HepG2 (cell line): ENCODE measurements at regions not wholly inside any gene's neighbourhood (a gene's known extent, or its start where the extent isn't known, plus 50 kb on each side); places are given as distances from the start of the nearest gene placed in this dataset.

Source experiments
- BCL6 ChIP-seq: IDR thresholded peaks from 2 replicates; pipeline ENCODE4 v1.6.1; 2016; ENCODE audit warnings: missing genetic modification reagents, missing compliant biosample characterization
- CBX5 ChIP-seq: sonication (generic); formaldehyde crosslinking; IDR thresholded peaks from 2 replicates; pipeline ENCODE4 v1.4.0; 2020; ENCODE audit warnings: missing genetic modification reagents, borderline replicate concordance
- HCFC1 ChIP-seq: fragments of 150-350 bp; IDR thresholded peaks from 2 replicates; pipeline ENCODE4 v1.6.1; 2014; ENCODE audit warnings: low read depth, low read length
- KAT2B ChIP-seq: fragments of 150-350 bp; IDR thresholded peaks from 2 replicates; pipeline ENCODE4 v1.6.1; 2014; ENCODE audit warnings: low read depth, low read length, borderline replicate concordance
- NFE2L2 ChIP-seq: fragments of 150-350 bp; IDR thresholded peaks from 2 replicates; pipeline ENCODE4 v1.6.1; 2014; ENCODE audit warnings: low read length
- NKX3-1 ChIP-seq: sonication (generic); formaldehyde crosslinking; IDR thresholded peaks from 2 replicates; pipeline ENCODE4 v1.5.0; 2020; ENCODE audit warnings: missing genetic modification reagents
- POLR2AphosphoS2 ChIP-seq: IDR thresholded peaks from 2 replicates; pipeline ENCODE4 v1.6.1; 2011; ENCODE audit warnings: low read depth, low read length, improper control_type of control experiment
- RAD21 ChIP-seq: fragments of 450-650 bp; formaldehyde crosslinking; IDR thresholded peaks from 2 replicates; pipeline ENCODE4 v1.5.0; 2020; ENCODE audit warnings: mild to moderate bottlenecking
- RFX5 ChIP-seq: IDR thresholded peaks from 2 replicates; pipeline ENCODE4 v1.6.1; 2011; ENCODE audit warnings: low read depth, low read length, improper control_type of control experiment
- SOX13 ChIP-seq, 3 experiments: fragments of 450-650 bp in 1 of 3; sonication (generic) in 1 of 3; formaldehyde crosslinking in 1 of 3; IDR thresholded peaks in 2 of 3; conservative IDR thresholded peaks in 1 of 3; 2 replicates each; pipeline versions ENCODE4 v1.5.0 to v1.6.1; 2016 to 2020; ENCODE audit warnings: antibody characterized with exemption in 1 of 3, mild to moderate bottlenecking in 1 of 3, missing compliant biosample characterization in 1 of 3, missing genetic modification reagents in 1 of 3, moderate library complexity in 1 of 3
- SOX6 ChIP-seq, 2 experiments: fragments of 450-650 bp in 1 of 2; sonication (generic) in 1 of 2; formaldehyde crosslinking in 1 of 2; IDR thresholded peaks; 2 replicates each; pipeline versions ENCODE4 v1.4.0 to v1.6.1; 2017 to 2020; ENCODE audit warnings: antibody characterized with exemption in 1 of 2, mild to moderate bottlenecking in 1 of 2, missing genetic modification reagents in 1 of 2
- TCF7 ChIP-seq: sonication (generic); IDR thresholded peaks from 2 replicates; pipeline ENCODE4 v1.6.1; 2016; ENCODE audit warnings: antibody characterized with exemption, low read depth
- THYN1 ChIP-seq: sonication (generic); formaldehyde crosslinking; IDR thresholded peaks from 2 replicates; pipeline ENCODE4 v1.8.1; 2023; ENCODE audit warnings: low read depth, mild to moderate bottlenecking, moderate library complexity, missing genetic modification reagents, borderline replicate concordance
- TF ChIP-seq, protein P1 (sequence below): sonication (generic); formaldehyde crosslinking; IDR thresholded peaks from 2 replicates; pipeline ENCODE4 v1.5.0; 2020; ENCODE audit warnings: missing genetic modification reagents
- TF ChIP-seq, protein P2 (sequence below): sonication (generic); formaldehyde crosslinking; IDR thresholded peaks from 2 replicates; pipeline ENCODE4 v1.4.0; 2020; ENCODE audit warnings: missing genetic modification reagents
- TF ChIP-seq, protein P3 (sequence below): sonication (generic); formaldehyde crosslinking; IDR thresholded peaks from 2 replicates; pipeline ENCODE4 v1.4.0; 2020; ENCODE audit warnings: mild to moderate bottlenecking, missing genetic modification reagents, borderline replicate concordance
- TF ChIP-seq, protein P4 (sequence below): sonication (generic); formaldehyde crosslinking; IDR thresholded peaks from 2 replicates; pipeline ENCODE4 v1.4.0; 2020; ENCODE audit warnings: low read depth, missing genetic modification reagents
- TF ChIP-seq, protein P5 (sequence below): sonication (generic); formaldehyde crosslinking; IDR thresholded peaks from 2 replicates; pipeline ENCODE4 v1.5.1; 2020; ENCODE audit warnings: missing genetic modification reagents, mild to moderate bottlenecking, borderline replicate concordance
- TF ChIP-seq, protein P6 (sequence below): sonication (generic); formaldehyde crosslinking; IDR thresholded peaks from 2 replicates; pipeline ENCODE4 v1.9.0; 2021; ENCODE audit warnings: missing genetic modification reagents, borderline replicate concordance

DNA sequence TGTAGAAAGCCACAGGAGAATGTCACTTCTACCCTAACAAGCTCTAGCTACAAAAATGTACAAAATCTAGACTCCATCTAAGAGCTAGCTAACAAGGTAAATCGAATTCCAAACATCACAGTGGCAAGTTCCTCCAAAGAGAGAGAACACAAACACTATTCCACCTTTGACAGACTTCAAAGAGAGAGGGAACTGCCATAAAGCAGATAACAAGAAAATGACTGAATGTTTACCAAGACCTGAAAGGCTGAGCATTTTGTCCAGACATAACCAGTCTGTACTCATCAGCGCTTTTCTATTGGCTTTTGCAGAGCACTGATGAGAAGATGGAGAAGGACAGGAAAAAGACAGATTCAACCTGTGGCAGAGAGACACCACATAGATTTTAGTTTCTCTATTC, 1419.6 kb upstream of the ALCAM start (continued):
- TF ChIP-seq, protein P1, sequence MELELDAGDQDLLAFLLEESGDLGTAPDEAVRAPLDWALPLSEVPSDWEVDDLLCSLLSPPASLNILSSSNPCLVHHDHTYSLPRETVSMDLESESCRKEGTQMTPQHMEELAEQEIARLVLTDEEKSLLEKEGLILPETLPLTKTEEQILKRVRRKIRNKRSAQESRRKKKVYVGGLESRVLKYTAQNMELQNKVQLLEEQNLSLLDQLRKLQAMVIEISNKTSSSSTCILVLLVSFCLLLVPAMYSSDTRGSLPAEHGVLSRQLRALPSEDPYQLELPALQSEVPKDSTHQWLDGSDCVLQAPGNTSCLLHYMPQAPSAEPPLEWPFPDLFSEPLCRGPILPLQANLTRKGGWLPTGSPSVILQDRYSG (CRISPR knock-in tag) = no peak
- TF ChIP-seq HCFC1 = no peak
- TF ChIP-seq NKX3-1 (CRISPR knock-in tag) = no peak
- TF ChIP-seq, protein P2, sequence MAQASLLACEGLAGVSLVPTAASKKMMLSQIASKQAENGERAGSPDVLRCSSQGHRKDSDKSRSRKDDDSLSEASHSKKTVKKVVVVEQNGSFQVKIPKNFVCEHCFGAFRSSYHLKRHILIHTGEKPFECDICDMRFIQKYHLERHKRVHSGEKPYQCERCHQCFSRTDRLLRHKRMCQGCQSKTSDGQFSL (CRISPR knock-in tag) = no peak
- TF ChIP-seq, protein P3, sequence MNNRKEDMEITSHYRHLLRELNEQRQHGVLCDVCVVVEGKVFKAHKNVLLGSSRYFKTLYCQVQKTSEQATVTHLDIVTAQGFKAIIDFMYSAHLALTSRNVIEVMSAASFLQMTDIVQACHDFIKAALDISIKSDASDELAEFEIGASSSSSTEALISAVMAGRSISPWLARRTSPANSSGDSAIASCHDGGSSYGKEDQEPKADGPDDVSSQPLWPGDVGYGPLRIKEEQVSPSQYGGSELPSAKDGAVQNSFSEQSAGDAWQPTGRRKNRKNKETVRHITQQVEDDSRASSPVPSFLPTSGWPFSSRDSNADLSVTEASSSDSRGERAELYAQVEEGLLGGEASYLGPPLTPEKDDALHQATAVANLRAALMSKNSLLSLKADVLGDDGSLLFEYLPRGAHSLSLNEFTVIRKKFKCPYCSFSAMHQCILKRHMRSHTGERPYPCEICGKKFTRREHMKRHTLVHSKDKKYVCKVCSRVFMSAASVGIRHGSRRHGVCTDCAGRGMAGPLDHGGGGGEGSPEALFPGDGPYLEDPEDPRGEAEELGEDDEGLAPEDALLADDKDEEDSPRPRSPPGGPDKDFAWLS (CRISPR knock-in tag) = no peak
- TF ChIP-seq SOX6 (IDR thresholded peaks at IDR 0.05) = no peak
- peak; percentile 47; the same call in 1 of the 2 replicates for TF ChIP-seq SOX6 (CRISPR knock-in tag; IDR thresholded peaks at IDR 0.05)
- no peak for TF ChIP-seq KAT2B
- TF ChIP-seq RAD21 (CRISPR knock-in tag) = no peak
- no peak for TF ChIP-seq CBX5 (CRISPR knock-in tag)
- no peak for TF ChIP-seq THYN1 (CRISPR knock-in tag)
- peak; percentile 68; the same call in 1 of the 2 replicates for TF ChIP-seq TCF7
- TF ChIP-seq NFE2L2 = no peak
- TF ChIP-seq, protein P4, sequence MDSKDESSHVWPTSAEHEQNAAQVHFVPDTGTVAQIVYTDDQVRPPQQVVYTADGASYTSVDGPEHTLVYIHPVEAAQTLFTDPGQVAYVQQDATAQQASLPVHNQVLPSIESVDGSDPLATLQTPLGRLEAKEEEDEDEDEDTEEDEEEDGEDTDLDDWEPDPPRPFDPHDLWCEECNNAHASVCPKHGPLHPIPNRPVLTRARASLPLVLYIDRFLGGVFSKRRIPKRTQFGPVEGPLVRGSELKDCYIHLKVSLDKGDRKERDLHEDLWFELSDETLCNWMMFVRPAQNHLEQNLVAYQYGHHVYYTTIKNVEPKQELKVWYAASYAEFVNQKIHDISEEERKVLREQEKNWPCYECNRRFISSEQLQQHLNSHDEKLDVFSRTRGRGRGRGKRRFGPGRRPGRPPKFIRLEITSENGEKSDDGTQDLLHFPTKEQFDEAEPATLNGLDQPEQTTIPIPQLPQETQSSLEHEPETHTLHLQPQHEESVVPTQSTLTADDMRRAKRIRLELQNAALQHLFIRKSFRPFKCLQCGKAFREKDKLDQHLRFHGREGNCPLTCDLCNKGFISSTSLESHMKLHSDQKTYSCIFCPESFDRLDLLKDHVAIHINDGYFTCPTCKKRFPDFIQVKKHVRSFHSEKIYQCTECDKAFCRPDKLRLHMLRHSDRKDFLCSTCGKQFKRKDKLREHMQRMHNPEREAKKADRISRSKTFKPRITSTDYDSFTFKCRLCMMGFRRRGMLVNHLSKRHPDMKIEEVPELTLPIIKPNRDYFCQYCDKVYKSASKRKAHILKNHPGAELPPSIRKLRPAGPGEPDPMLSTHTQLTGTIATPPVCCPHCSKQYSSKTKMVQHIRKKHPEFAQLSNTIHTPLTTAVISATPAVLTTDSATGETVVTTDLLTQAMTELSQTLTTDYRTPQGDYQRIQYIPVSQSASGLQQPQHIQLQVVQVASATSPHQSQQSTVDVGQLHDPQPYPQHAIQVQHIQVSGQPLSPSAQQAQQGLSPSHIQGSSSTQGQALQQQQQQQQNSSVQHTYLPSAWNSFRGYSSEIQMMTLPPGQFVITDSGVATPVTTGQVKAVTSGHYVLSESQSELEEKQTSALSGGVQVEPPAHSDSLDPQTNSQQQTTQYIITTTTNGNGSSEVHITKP (CRISPR knock-in tag) = no peak
- TF ChIP-seq POLR2AphosphoS2 = no peak
- TF ChIP-seq, protein P5, sequence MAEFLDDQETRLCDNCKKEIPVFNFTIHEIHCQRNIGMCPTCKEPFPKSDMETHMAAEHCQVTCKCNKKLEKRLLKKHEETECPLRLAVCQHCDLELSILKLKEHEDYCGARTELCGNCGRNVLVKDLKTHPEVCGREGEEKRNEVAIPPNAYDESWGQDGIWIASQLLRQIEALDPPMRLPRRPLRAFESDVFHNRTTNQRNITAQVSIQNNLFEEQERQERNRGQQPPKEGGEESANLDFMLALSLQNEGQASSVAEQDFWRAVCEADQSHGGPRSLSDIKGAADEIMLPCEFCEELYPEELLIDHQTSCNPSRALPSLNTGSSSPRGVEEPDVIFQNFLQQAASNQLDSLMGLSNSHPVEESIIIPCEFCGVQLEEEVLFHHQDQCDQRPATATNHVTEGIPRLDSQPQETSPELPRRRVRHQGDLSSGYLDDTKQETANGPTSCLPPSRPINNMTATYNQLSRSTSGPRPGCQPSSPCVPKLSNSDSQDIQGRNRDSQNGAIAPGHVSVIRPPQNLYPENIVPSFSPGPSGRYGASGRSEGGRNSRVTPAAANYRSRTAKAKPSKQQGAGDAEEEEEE (CRISPR knock-in tag) = no peak
- TF ChIP-seq, protein P6, sequence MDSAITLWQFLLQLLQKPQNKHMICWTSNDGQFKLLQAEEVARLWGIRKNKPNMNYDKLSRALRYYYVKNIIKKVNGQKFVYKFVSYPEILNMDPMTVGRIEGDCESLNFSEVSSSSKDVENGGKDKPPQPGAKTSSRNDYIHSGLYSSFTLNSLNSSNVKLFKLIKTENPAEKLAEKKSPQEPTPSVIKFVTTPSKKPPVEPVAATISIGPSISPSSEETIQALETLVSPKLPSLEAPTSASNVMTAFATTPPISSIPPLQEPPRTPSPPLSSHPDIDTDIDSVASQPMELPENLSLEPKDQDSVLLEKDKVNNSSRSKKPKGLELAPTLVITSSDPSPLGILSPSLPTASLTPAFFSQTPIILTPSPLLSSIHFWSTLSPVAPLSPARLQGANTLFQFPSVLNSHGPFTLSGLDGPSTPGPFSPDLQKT = no peak
- TF ChIP-seq SOX13 (IDR thresholded peaks at IDR 0.05) = no peak
- TF ChIP-seq SOX13 (CRISPR knock-in tag; conservative IDR thresholded peaks at IDR 0.05 in 1 of 2, IDR thresholded peaks at IDR 0.05 in 1 of 2) = peak in 1 of 2 experiments; percentile 66; a peak in 2 of 4 replicates
- no peak for TF ChIP-seq RFX5
- peak; percentile 55 for TF ChIP-seq BCL6 (CRISPR knock-in tag)
